HEK293 (cell line): ENCODE measurements at regions not wholly inside any gene's neighbourhood (a gene's known extent, or its start where the extent isn't known, plus 50 kb on each side); places are given as distances from the start of the nearest gene placed in this dataset.

Experiments used
- CTCF ChIA-PET: fragments of 350-600 bp; formaldehyde crosslinking; extraction: SDS; loops from one replicate; lab custom pipeline; 2021; ENCODE audit warnings: antibody characterized with exemption; lab: Yijun Ruan, JAX
- POLR2A ChIA-PET: fragments of 300-600 bp; formaldehyde crosslinking; extraction: SDS; loops from one replicate; lab custom pipeline; 2020; ENCODE audit warnings: antibody characterized with exemption, inconsistent platforms; lab: Yijun Ruan, JAX
- H3K27ac ChIP-seq: fragments of 200-500 bp; sonication (Bioruptor generic); 2 replicates; pipeline ENCODE4 v1.5.1; 2014; ENCODE audit warnings: low read depth, low read length, control low read depth, inconsistent platforms; ENCODE audit errors: extremely low read depth
- H3K36me3 ChIP-seq, 2 experiments: fragments of 200-500 bp in 1 of 2; sonication (Bioruptor generic) in 1 of 2; 1 replicate in 1 of 2; 2 replicates in 1 of 2; pipeline ENCODE4 v1.5.1; 2014 to 2017; ENCODE audit warnings: inconsistent platforms in 2 of 2, low read length in 2 of 2; ENCODE audit not compliant: control insufficient read depth in 2 of 2, insufficient read depth in 1 of 2
- H3K4me1 ChIP-seq: fragments of 200-500 bp; sonication (Bioruptor generic); 2 replicates; pipeline ENCODE4 v1.5.1; 2014; ENCODE audit warnings: mild to moderate bottlenecking, low read length, inconsistent platforms; ENCODE audit not compliant: control insufficient read depth, insufficient read depth
- H3K4me3 ChIP-seq: 2 replicates; pipeline ENCODE4 v1.5.1; 2011; ENCODE audit warnings: low read depth, mild to moderate bottlenecking, control low read depth, low read length, moderate library complexity
- H3K9me3 ChIP-seq: fragments of 200-500 bp; sonication (Bioruptor generic); 2 replicates; pipeline ENCODE4 v1.5.1; 2014; ENCODE audit warnings: low read depth, low read length, inconsistent platforms; ENCODE audit not compliant: control insufficient read depth, insufficient read depth
- BCL6B ChIP-seq: fragments of 450-650 bp; formaldehyde crosslinking; IDR thresholded peaks from 2 replicates; pipeline ENCODE4 v1.5.1; 2017; ENCODE audit warnings: missing biosample characterization, missing genetic modification characterization
- KLF7 ChIP-seq: fragments of 450-650 bp; formaldehyde crosslinking; IDR thresholded peaks from 2 replicates; pipeline ENCODE4 v1.5.1; 2016; ENCODE audit warnings: missing biosample characterization, missing genetic modification characterization, borderline replicate concordance
- KLF9 ChIP-seq: fragments of 450-650 bp; formaldehyde crosslinking; IDR thresholded peaks from 2 replicates; pipeline ENCODE4 v1.5.1; 2016; ENCODE audit warnings: missing biosample characterization, missing genetic modification characterization, low read depth
- MEIS1 ChIP-seq: sonication (generic); formaldehyde crosslinking; IDR thresholded peaks from 2 replicates; pipeline ENCODE4 v1.8.1; 2022; ENCODE audit warnings: missing genetic modification reagents, mild to moderate bottlenecking, borderline replicate concordance
- OVOL3 ChIP-seq: fragments of 450-650 bp; formaldehyde crosslinking; IDR thresholded peaks from 2 replicates; pipeline ENCODE4 v1.5.1; 2016; ENCODE audit warnings: missing biosample characterization, missing genetic modification characterization
- PRDM4 ChIP-seq: fragments of 450-650 bp; formaldehyde crosslinking; IDR thresholded peaks from 2 replicates; pipeline ENCODE4 v1.5.1; 2017; ENCODE audit warnings: missing biosample characterization, missing genetic modification characterization
- YY2 ChIP-seq: fragments of 450-650 bp; formaldehyde crosslinking; IDR thresholded peaks from 2 replicates; pipeline ENCODE4 v1.5.1; 2016; ENCODE audit warnings: missing biosample characterization, missing genetic modification characterization
- ZFP37 ChIP-seq: fragments of 450-650 bp; formaldehyde crosslinking; IDR thresholded peaks from 2 replicates; pipeline ENCODE4 v1.5.1; 2016; ENCODE audit warnings: missing biosample characterization, missing genetic modification characterization
- ZNF121 ChIP-seq: fragments of 450-650 bp; formaldehyde crosslinking; IDR thresholded peaks from 2 replicates; pipeline ENCODE4 v1.5.1; 2016; ENCODE audit warnings: missing biosample characterization, missing genetic modification characterization
- ZNF146 ChIP-seq: fragments of 450-650 bp; formaldehyde crosslinking; IDR thresholded peaks from 2 replicates; pipeline ENCODE4 v1.5.1; 2016; ENCODE audit warnings: missing biosample characterization, missing genetic modification characterization
- ZNF169 ChIP-seq: fragments of 450-650 bp; formaldehyde crosslinking; IDR thresholded peaks from 2 replicates; pipeline ENCODE4 v1.5.1; 2016; ENCODE audit warnings: missing biosample characterization, missing genetic modification characterization
- ZNF211 ChIP-seq: fragments of 450-650 bp; formaldehyde crosslinking; IDR thresholded peaks from 2 replicates; pipeline ENCODE4 v1.5.1; 2016; ENCODE audit warnings: low read depth, missing biosample characterization, missing genetic modification characterization
- ZNF239 ChIP-seq: fragments of 450-650 bp; formaldehyde crosslinking; IDR thresholded peaks from 2 replicates; pipeline ENCODE4 v1.5.1; 2016; ENCODE audit warnings: missing biosample characterization, missing genetic modification characterization
- ZNF362 ChIP-seq: fragments of 450-650 bp; formaldehyde crosslinking; IDR thresholded peaks from 2 replicates; pipeline ENCODE4 v1.5.1; 2016; ENCODE audit warnings: missing biosample characterization, missing genetic modification characterization
- ZNF404 ChIP-seq: fragments of 450-650 bp; formaldehyde crosslinking; IDR thresholded peaks from 2 replicates; pipeline ENCODE4 v1.5.1; 2017; ENCODE audit warnings: missing biosample characterization, missing genetic modification characterization
- ZNF501 ChIP-seq: fragments of 450-650 bp; formaldehyde crosslinking; IDR thresholded peaks from 2 replicates; pipeline ENCODE4 v1.5.1; 2016; ENCODE audit warnings: missing biosample characterization, missing genetic modification characterization
- ZNF561 ChIP-seq: fragments of 450-650 bp; IDR thresholded peaks from 2 replicates; pipeline ENCODE4 v1.5.1; 2018; ENCODE audit warnings: missing biosample characterization, missing genetic modification characterization, borderline replicate concordance
- ZNF837 ChIP-seq: fragments of 450-650 bp; formaldehyde crosslinking; IDR thresholded peaks from 2 replicates; pipeline ENCODE4 v1.5.1; 2016; ENCODE audit warnings: missing biosample characterization, missing genetic modification characterization
- ZNF843 ChIP-seq: fragments of 450-650 bp; formaldehyde crosslinking; IDR thresholded peaks from 2 replicates; pipeline ENCODE4 v1.5.1; 2016; ENCODE audit warnings: missing biosample characterization, missing genetic modification characterization
- TF ChIP-seq, protein P1 (sequence below): fragments of 450-650 bp; formaldehyde crosslinking; IDR thresholded peaks from 2 replicates; pipeline ENCODE4 v1.5.1; 2016; ENCODE audit warnings: missing biosample characterization, missing genetic modification characterization, borderline replicate concordance

DNA sequence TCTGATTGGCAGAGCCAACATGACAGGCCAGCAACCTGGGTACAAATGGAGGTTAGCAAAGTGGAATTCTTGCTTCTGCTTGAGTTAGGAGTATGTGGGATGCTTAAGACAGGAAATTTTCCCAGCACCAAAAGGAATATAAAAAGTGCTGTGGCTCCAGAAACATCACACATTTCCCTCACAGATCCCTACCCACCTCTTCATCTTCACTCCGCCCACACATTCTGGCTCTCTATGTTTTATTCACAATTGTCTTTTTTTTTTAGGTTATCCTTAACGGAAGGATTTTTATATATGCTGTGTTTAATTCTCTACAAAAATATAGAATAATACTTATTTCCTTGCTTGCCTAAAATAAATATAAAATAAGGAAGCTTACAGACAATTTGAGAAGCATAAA, 563.3 kb upstream of the HS3ST5 start (continued):
- no peak for TF ChIP-seq BCL6B

- no peaks in the 10 kb centered on the region for H3K36me3 ChIP-seq
- H3K4me3 ChIP-seq: no peak overlapping the region
- no peaks in the 10 kb centered on the region for H3K4me1 ChIP-seq
- POLR2A ChIA-PET: no interaction called here
- H3K27ac ChIP-seq: no peak overlapping the region
- H3K9me3 ChIP-seq: no peaks in the 10 kb centered on the region
- CTCF ChIA-PET: interaction anchor here (0.6 kb wide), 1 partner anchor 11 kb away, joined by 3 read pairs; no protein-coding TSS in a partner anchor
- TF ChIP-seq ZNF239 (tag by site-specific recombination) (no peak), KLF9 (no peak), PRDM4 (tag by site-specific recombination) (no peak), ZNF362 (no peak), OVOL3 (tag by site-specific recombination) (no peak), YY2 (tag by site-specific recombination) (no peak), ZNF146 (tag by site-specific recombination) (no peak), MEIS1 (CRISPR knock-in tag) (no peak), ZNF837 (no peak), ZNF843 (no peak), ZNF211 (tag by site-specific recombination) (no peak), ZNF404 (no peak), KLF7 (tag by site-specific recombination) (no peak), ZNF169 (no peak), ZNF121 (tag by site-specific recombination) (no peak), ZNF561 (tag by site-specific recombination) (no peak), ZFP37 (tag by site-specific recombination) (no peak), ZNF501 (tag by site-specific recombination) (no peak)
- TF ChIP-seq, protein P1, sequence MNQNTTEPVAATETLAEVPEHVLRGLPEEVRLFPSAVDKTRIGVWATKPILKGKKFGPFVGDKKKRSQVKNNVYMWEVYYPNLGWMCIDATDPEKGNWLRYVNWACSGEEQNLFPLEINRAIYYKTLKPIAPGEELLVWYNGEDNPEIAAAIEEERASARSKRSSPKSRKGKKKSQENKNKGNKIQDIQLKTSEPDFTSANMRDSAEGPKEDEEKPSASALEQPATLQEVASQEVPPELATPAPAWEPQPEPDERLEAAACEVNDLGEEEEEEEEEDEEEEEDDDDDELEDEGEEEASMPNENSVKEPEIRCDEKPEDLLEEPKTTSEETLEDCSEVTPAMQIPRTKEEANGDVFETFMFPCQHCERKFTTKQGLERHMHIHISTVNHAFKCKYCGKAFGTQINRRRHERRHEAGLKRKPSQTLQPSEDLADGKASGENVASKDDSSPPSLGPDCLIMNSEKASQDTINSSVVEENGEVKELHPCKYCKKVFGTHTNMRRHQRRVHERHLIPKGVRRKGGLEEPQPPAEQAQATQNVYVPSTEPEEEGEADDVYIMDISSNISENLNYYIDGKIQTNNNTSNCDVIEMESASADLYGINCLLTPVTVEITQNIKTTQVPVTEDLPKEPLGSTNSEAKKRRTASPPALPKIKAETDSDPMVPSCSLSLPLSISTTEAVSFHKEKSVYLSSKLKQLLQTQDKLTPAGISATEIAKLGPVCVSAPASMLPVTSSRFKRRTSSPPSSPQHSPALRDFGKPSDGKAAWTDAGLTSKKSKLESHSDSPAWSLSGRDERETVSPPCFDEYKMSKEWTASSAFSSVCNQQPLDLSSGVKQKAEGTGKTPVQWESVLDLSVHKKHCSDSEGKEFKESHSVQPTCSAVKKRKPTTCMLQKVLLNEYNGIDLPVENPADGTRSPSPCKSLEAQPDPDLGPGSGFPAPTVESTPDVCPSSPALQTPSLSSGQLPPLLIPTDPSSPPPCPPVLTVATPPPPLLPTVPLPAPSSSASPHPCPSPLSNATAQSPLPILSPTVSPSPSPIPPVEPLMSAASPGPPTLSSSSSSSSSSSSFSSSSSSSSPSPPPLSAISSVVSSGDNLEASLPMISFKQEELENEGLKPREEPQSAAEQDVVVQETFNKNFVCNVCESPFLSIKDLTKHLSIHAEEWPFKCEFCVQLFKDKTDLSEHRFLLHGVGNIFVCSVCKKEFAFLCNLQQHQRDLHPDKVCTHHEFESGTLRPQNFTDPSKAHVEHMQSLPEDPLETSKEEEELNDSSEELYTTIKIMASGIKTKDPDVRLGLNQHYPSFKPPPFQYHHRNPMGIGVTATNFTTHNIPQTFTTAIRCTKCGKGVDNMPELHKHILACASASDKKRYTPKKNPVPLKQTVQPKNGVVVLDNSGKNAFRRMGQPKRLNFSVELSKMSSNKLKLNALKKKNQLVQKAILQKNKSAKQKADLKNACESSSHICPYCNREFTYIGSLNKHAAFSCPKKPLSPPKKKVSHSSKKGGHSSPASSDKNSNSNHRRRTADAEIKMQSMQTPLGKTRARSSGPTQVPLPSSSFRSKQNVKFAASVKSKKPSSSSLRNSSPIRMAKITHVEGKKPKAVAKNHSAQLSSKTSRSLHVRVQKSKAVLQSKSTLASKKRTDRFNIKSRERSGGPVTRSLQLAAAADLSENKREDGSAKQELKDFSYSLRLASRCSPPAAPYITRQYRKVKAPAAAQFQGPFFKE (tag by site-specific recombination): no peak
Measured at GRCh38 chr6:114897536-114897935, 554.7 kb upstream of the HS3ST5 start.
